Amygdala (tissue), 56 donors: ENCODE measurements at regions not wholly inside any gene's neighbourhood (a gene's known extent, or its start where the extent isn't known, plus 50 kb on each side); places are given as distances from the start of the nearest gene placed in this dataset.
A peak's percentile ranks its signal among the peaks of the same experiment; 100 is the strongest.
"Not testable (repeated sequence)": the region's sequence is repeated elsewhere in the genome, so short reads cannot be mapped to it uniquely, and the experiment has no call there.

ENCODE experiments used
- DNase-seq, 56 donors: peaks; one replicate each; lab custom pipeline; 2025; lab: John Stamatoyannopoulos, UW

GRCh38 chr3:115381931-115382330 lies 234.8 kb upstream of the ZBTB20 start:
- DNase-seq = no peak

- no peak for DNase-seq
Observed at GRCh38 chr3:115384381-115384780, 237.3 kb upstream of the ZBTB20 start.

GRCh38 chr3:115385774-115386730 lies 237.3 kb upstream of the GAP43 start:
- DNase-seq = no peak

GRCh38 chr3:115388166-115388565 lies 235.1 kb upstream of the GAP43 start:
- peak in 8 of 56 donors; percentile 1 to 44 (median 27) for DNase-seq

GRCh38 chr3:115388811-115389210 lies 234.5 kb upstream of the GAP43 start:
- DNase-seq = no peak

- no peak for DNase-seq
Observed at GRCh38 chr3:115396801-115397200, 226.5 kb upstream of the GAP43 start.

GRCh38 chr3:115397433-115397832 lies 225.9 kb upstream of the GAP43 start:
- DNase-seq = no peak

- DNase-seq = no peak
Observed at GRCh38 chr3:115398506-115398905, 224.8 kb upstream of the GAP43 start.

- DNase-seq = no peak
Observed at GRCh38 chr3:115399750-115400149, 223.6 kb upstream of the GAP43 start.

GRCh38 chr3:115401298-115401697 lies 222.0 kb upstream of the GAP43 start:
- DNase-seq = no peak

GRCh38 chr3:115401851-115402501 lies 221.3 kb upstream of the GAP43 start:
- DNase-seq = no peak

- DNase-seq = no peak
Observed at GRCh38 chr3:115402651-115403050, 220.7 kb upstream of the GAP43 start.

GRCh38 chr3:115403786-115404185 lies 219.5 kb upstream of the GAP43 start:
- DNase-seq = no peak

- peak in 1 of 56 donors; percentile 0 for DNase-seq
Observed at GRCh38 chr3:115409596-115409995, 213.7 kb upstream of the GAP43 start.

GRCh38 chr3:115414610-115415009 lies 208.7 kb upstream of the GAP43 start:
- not testable (repeated sequence) for DNase-seq

- no peak for DNase-seq
Observed at GRCh38 chr3:115415246-115415996, 207.9 kb upstream of the GAP43 start.

GRCh38 chr3:115418583-115418982 lies 204.7 kb upstream of the GAP43 start:
- peak in 3 of 56 donors; percentile 0 to 11 (median 4) for DNase-seq

GRCh38 chr3:115420086-115420485 lies 203.2 kb upstream of the GAP43 start:
- no peak for DNase-seq

- DNase-seq = peak in 1 of 56 donors; percentile 0
Observed at GRCh38 chr3:115423170-115423569, 200.1 kb upstream of the GAP43 start.

- DNase-seq = no peak
Observed at GRCh38 chr3:115428841-115429240, 194.5 kb upstream of the GAP43 start.

- DNase-seq = no peak
Observed at GRCh38 chr3:115436767-115437301, 186.5 kb upstream of the GAP43 start.
